Peyer's patch (tissue), 4 donors: ENCODE measurements at regions not wholly inside any gene's neighbourhood (a gene's known extent, or its start where the extent isn't known, plus 50 kb on each side); places are given as distances from the start of the nearest gene placed in this dataset.

ENCODE experiments used
- POLR2A ChIP-seq, 2 donors: fragments of 450-650 bp; IDR thresholded peaks; one replicate each; pipeline ENCODE4 v1.5.1; 2017; ENCODE audit warnings: antibody characterized with exemption in 2 of 2, mild to moderate bottlenecking in 2 of 2, moderate library complexity in 2 of 2
- TF ChIP-seq, protein P1 (sequence below), 6 experiments: fragments of 450-650 bp in 4 of 6; fragments of 200-600 bp in 2 of 6; sonication (generic) in 1 of 6; IDR thresholded peaks; one replicate each; pipeline ENCODE4 v1.5.1; 2017 to 2019; ENCODE audit warnings: antibody characterized with exemption in 6 of 6, mild to moderate bottlenecking in 3 of 6, moderate library complexity in 1 of 6

DNA sequence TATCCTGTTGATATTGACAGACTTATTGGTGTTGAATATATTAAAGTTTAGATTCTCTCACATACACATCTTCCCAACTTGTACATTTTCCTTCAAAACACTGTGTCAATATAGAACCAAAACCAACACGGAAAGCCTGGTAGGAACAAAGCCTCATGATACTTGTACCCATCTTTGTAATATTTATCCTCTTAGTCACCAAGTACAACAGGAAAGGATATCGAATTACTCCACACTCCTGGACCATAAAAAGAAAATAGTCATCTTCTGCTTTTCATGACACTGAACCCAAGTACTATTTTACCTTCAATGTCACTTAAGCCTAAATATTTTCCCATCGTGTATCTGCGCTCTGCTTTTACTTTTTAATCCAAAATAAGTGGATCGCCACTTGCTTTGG, 702.9 kb upstream of the PCDH9 start:
- no peak for TF ChIP-seq POLR2A (IDR thresholded peaks at IDR 0.05)
- TF ChIP-seq, protein P1, sequence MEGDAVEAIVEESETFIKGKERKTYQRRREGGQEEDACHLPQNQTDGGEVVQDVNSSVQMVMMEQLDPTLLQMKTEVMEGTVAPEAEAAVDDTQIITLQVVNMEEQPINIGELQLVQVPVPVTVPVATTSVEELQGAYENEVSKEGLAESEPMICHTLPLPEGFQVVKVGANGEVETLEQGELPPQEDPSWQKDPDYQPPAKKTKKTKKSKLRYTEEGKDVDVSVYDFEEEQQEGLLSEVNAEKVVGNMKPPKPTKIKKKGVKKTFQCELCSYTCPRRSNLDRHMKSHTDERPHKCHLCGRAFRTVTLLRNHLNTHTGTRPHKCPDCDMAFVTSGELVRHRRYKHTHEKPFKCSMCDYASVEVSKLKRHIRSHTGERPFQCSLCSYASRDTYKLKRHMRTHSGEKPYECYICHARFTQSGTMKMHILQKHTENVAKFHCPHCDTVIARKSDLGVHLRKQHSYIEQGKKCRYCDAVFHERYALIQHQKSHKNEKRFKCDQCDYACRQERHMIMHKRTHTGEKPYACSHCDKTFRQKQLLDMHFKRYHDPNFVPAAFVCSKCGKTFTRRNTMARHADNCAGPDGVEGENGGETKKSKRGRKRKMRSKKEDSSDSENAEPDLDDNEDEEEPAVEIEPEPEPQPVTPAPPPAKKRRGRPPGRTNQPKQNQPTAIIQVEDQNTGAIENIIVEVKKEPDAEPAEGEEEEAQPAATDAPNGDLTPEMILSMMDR (IDR thresholded peaks at IDR 0.05): no peak
